ENCODE measurements at regions not wholly inside any gene's neighbourhood (a gene's known extent, or its start where the extent isn't known, plus 50 kb on each side); places are given as distances from the start of the nearest gene placed in this dataset.

DNA sequence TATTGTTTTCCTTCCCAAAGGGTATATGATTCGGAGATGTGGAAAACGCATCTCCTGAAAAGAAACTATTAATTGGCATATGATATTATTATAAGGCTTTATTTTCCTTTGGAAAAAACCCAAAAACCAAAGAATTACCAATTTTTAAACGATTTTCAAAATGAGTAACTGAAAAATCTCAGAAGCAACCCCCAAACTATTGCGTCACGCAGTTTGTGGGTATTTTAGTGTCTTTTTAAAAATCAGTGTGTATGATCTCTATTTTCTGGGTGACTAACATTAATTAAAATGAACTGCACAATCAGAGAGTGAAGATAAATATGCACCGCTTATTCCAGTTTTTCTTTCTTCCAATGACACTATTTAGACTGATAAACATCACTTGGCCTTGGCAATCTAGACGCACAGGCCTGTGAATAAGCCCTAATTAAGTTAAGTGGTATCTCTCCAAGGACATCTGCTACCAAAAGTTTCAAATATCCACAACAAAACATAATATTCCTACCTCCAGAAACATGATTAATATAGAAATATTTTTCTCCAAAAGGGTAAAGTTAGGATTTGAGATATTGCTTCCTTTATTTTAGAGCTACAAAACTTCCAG is 511.5 kb upstream of the FAM241A start:
- DNase-seq = no peak

DNA sequence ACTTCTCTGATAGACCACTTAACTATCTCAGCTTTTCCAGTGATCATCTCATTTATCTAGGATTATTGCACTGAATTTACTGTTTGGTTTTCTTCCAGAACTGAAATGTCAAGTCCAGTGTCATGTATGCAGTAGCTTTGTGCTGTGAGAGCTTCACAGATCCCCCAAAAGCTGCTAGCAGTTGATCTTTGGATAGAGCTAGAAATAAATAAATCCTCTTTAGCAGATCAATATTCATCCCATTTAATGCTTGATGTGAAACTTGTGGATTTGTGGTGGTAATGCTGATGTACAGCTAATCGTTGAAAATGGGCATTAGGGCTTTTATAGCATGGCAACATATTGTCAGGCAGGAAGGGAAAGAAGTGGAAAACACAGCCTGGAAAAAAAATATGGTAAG is 509.6 kb upstream of the FAM241A start:
- no peak for DNase-seq

DNA sequence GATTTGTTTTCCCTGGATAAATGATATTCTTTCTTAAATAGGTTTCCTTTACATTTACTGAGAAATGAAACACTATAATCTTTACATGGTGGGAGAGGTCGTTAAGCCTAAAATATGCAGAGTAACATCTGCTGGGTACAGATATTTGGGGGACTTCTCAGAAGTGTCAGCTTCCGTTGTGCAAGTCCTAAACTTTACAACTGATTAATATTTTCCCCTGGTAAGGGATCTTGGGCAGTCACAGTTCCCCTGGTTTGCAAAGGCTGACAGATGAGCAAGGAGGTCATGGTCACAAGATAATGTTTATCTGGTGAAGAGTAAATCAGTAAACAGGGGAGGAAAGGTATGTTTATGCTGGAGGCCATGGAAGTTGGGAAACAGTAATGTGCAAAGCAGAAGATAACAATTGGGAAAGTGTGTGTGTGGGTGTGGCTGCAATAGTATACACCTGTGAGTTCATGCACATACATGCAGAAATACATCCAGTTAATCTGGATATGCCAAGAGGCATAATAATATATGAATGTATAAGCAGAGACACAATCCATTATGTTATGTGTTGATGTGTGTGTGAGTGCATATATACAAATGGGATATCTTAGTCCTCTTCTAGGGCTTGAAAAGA is 508.2 kb upstream of the FAM241A start:
- no peak for DNase-seq

DNA sequence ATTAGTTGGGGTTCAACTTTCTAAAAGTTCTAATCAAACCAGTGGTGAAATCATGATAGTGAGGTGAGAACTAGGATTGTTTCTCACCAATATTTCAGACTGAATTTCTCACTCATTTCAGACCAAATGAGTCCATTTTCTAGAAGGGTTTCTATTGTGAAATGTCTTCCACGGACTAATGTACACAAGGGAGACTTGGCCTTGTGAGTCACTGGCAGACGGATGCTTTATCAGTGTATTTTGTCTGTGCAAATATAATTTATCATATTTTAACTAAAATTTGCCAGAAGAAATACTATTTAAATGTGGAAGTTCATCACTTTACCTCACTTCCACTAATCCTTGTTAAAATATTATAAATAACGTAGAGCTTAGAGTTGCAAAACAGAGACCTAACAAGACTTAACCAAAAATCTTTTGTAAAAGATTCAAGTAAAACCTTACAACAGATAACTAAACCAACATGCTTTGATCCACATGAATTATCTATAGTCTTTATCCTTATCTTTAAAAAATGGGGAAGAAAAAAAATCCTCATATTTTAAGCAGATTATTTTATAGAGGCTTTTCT is 506.0 kb upstream of the FAM241A start:
- DNase-seq = no peak

DNA sequence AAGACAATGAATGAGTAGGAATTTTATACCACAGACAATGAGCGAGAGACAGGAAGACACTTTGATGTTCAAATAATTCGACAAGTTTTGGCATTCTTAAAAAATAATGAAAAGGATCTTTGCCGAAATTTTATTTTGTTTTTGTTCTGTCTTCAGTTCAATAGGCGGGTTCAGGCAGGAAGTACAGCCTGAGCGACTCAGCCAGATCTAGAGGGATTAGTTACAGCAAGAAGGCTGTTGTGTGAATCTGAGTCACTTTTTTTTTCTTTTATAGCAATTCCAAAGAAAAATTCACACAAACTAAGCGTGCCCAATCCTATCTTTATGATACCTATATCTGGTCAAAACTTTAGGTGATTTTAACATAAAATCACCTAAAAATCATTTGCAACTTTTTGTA is 505.4 kb upstream of the FAM241A start:
- no peak for DNase-seq

DNA sequence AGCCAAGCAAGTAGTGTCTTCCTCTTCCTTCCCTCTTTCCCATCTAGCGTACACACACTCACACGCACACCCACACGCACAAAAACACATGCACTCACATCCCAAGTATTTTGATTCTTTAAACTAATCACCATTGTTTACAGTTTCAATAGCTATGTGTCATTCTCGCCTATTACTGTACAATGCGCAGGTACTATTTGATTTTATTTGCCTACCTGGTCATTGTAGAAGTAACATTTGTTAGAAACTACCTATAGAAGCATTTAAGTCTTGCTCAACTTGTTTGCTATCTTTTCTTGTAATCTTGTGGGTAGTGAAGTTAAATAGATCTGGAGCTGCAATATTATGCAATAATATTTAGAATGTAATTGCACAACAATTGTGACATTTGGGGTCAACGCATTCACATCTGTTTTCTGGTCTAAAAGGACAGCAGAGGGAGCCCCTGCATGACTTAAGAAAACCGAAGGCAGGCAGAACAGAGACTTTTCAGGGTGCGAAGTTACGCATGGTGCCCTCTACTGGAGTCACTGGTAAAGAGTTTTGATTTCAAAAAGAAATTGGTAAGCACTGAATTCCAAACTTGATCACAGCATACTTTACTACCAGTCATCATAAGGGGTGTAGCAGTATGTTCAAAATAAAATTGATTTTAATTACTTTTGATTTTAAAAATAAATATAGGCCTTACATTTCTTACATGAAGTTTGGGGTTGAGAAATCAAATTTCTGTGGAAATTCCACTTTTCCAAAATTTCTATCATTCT is 503.3 kb upstream of the FAM241A start:
- no peak for DNase-seq

DNA sequence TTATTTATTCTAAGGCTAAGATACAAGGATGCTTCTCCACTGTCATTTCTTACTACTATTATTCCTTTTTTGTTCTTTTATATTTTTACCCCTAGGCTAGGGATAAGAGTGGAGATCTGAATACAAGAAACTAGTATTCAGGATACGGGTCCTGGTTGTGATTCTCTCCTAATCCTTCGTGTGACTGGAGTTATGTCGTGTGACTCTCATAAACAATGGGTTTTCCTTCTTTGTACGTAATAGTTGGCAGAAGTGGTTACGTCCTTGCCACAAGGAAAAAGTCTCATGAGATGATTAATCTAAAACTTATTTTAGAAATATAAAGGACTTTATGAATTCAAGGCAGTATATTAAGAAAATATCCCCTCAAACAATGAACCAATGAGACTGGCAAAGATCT is 497.2 kb upstream of the FAM241A start:
- no peak for DNase-seq

DNA sequence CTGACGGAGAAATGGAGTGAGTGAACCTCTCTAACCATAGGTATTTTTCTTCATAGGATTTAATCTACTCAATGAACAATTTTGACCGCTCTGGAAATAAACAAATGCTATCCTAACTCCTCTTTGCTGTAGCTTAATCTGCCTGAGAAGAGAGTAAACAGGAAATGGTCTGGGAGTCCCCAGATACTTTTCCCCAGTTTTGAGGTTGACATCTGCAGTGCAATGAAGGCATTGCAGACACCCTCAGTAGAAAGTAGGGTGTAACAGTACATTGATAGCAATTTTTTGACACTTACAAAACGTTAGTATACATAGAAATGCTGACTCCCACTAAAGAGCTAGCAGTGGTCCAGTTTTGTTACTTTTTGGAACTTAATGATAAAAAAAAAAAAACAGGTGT is 495.9 kb upstream of the FAM241A start:
- DNase-seq = no peak

DNA sequence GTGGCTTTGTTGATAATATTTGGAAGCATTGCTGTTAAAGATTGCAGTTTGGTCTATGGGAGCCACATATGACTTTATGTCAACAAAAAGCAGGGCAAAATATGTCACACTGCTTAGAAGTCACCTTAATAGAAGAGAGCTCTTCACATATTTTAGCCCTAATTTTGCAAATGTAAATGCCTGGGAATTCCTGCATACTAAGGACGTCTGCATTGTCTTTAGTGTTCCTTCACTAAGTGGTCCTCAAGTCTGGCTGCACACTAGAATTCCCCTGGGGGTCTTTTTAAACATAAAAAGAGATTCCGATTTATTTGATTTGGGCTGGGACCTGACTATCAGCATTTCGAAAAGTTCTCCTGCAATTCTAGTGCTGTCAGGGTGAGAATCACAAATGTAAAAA is 495.1 kb upstream of the FAM241A start:
- no peak for DNase-seq

DNA sequence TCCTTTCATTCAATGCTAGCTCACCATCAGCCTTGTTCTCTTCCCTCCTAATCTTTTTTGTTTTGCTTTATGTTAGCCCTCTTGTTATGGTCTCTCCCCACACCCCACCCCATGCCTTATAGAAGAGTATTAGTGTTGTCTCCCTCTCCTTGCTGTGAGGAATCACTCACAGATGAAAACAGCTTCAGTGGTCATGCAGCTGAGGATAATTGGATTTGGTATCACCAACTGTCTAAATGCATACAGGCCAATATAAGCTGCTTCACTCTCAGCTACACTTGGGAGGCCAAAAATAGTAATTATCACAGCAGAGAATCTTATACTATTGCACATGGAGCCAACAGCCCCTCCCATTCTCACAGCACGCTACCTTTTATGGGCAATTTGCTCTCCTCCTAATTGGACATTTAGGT is 494.6 kb upstream of the FAM241A start:
- no peak for DNase-seq

DNA sequence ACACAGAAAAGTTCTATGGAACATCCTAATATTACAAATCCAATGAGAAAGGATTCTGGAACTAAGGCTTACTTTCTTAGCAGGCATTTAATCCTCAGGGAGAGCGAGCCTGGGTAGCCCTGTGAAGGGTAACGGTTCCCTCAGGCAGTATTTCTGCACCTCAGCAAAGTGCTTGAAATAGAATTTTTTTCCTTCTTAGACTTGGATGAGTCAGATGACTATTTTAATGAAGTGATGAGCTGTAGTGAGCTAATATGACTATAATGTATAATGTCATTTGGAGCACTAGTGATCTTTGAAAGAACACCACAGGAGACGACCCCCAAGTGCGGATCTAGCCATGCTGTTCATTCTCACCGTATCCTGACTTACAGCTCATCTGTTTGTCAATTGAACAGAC is 493.0 kb upstream of the FAM241A start:
- DNase-seq = no peak

DNA sequence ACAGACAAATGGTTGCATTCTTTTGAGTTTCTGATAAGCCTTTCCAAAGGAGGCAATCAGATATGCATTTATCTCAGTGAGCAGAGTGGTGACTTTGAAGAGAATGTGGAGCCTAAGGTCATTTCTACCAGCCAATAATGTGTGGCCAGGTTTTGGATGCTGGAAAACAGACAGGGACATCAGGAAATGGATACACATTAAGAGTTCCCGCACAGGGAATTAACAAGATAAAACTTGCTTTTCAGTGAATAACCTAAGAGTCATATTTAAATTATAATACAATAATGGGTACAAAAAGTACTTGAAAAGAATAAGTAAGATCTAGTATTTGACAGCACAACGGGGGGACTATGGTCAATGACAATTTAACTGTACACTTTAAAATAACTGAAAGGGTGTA is 492.3 kb upstream of the FAM241A start:
- DNase-seq = no peak

DNA sequence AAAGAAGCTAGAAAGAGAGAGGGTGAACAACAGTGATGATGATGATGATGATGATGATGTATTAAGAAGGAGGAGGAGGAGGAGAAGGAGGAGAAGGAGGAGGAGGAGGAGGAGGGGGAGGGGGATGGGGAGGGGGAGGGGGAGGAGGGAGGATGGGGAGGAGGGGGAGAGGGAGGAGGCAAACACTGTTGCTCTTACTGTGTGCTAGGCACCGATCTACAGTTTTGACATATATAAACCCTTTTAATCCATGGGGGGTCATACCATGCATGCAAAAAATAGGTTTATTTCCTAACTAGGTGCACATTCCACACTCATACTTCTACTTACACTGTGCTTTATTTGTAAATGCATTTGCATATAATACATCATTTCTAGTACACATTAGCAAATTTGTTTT is 482.8 kb upstream of the FAM241A start:
- DNase-seq = no peak

DNA sequence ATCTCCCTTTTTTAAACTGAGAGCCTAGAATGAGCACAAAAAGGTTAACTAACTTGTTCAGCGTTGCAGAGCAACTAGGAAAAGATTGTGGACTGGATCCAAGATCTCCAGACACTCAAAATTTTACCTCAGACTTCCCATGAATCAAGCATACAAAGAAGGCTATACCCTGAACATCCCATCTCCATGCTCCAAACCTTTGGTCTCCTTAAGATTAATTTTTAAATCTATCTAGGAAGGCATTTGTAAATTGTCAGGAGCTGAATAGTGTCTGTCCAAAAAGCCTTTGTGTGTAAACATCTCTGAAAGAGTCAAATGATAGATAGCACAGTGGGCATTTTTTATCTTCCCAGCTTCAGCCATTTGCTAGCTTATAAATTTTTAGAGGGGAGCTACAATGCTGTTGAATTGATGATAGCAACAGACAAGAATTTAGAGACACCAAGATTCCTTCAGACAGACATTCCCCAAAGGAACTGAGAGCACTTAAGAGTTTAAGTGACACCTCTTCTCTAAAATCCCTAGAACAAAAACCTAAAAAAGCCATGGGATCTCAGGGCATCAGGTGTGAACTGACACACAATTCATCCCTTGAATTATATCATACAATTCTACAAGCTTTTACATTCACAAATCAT is 480.8 kb upstream of the FAM241A start:
- no peak for DNase-seq

DNA sequence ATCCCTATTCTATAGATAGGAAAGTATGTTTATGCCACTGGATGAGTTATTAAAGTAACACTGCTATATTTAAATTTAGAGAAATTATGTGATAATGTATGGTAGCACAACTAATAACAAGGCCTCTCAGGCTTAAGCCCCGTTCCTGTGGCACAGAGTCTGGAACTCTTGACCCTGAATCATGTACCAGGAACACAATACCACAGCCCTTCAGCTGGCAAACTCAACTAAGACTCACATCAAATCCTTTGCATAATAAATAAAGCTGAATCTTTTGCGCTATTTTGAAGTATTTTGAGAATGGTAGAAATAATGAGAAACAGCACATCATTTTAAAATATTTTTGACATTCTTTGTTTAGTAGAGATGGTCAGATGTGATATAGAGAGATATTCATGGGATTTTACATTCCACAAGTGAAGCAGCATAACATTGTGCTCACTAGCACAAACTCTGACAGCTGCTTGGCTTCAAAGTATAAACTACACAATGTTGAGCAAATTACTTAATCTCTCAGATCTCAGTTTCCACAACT is 478.4 kb upstream of the FAM241A start:
- DNase-seq = no peak

DNA sequence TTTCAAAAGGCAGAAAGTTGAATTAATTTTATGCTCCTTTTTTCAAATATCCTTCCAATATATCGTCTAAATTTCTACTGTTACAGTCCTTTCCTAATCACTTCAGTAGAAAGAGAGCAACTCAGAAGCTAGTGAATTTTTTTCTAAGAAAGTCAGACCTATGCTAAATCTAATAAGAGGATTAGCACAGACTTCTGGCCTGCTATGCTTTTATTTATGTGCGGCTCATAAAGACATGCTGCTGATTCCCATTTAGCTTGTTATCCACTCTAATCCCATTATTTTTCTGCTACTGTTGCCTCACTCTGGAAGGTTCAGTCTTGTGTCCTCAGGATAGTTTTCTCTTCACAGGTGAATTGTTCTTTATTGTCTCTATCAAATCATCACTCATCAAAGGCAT is 473.5 kb upstream of the FAM241A start:
- DNase-seq = no peak

DNA sequence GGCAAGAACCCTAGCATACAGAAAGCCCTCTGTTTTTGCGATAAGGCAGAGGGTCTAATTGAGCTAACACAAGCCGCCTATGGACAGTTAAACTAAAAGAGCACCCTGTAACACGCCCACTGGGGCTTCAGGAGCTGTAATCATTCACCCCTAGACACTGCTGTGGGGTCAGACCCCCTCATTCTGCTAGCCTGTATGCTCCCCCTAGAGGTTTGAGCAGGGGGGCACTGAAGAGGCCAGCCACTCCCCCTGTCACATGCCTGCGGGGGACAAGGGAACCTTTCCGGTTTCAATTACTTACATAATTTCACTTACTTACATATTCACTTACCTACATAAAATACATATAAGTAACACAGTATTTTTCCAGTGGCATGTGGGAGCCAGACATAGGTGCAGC is 469.5 kb upstream of the FAM241A start:
- no peak for DNase-seq

DNA sequence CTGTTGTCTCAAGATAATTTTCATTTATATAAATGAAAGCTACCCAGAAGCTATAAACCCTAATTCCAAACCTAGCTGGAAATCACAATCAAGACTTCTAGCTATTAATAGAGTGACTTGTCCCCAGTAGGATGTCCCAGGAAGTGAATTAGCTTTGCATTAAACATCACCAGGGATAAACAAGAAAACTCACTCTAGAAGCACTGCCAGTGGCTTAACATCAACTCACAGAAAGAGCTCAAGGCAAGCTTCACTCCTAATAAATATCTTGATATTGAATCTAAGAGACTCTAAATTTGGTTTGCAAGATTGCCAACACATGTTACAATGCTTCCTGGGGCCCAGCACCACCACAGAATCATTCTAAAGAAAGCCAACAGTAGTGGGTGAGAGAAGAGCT is 468.7 kb upstream of the FAM241A start:
- no peak for DNase-seq

DNA sequence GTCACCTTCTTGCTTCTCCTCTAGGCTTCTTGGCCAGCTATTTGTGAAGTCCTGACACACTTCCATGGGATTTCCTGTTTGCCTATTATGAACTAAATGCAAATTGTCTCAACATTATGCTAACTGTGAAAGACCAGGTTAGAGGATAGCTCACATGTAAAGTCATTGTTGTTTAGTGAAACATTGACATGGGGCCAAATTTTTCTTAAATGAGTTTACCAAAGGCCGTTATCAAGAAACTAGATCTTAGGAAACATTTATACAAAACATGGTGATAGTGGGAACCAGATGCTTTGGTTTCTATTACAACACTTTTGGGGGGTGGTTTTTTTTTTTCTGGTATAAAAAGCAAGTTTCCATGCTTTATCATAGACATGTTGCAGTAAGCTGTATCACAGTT is 466.8 kb upstream of the FAM241A start:
- DNase-seq = no peak

DNA sequence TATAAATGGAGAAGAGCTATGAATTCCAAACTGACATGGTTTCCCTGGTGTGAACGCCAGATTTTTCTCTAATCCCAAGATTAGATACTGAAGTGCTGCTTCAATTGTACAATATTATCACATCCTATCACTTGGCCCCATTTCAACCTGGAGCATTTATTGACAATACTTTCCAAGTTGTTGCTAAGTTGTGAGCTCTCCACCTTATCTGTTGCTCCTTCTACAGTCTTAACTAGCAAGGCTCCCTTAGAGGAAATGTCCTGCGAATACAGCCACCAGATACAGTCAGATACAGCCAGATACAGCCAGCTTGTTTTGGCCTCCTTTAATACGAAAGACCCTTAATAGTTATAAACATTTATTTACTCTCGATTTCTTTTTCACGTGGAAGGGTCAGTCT is 466.3 kb upstream of the FAM241A start:
- no peak for DNase-seq

DNA sequence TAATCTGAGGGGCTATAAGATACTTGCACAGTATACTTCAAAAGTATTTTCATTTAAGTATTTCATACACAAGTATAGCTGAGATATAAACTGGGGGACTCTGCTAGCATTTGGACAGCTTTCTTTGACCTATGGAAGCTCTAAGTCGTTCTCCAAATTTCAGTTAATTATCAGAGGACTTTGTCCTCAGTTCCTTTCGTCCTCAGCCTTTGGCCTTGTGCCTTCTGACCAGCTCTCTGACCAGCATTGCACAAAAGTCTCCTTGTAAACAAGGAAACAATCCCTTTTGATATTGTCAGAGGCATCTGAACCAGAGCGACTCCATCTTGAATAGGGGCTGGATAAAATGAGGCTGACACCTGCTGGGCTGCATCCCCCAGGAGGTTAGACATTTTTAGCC is 464.0 kb upstream of the FAM241A start:
- no peak for DNase-seq

DNA sequence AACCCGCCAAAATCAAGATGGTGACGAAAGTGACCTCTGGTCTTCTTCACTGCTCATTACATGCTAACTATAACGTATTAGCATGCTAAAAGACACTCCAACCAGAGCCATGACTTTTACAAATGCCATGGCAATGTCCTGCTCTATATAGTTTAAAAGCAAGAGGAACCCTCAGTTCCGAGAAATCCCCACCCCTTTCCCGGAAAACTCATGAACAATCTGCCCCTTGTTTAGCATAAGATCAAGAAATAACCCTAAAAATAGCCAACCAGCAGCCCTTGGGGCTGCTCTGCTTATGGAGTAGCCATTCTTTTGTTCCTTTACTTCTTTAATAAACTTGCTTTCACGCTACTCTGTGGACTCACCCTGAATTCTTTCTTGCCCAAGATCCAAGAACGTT is 463.5 kb upstream of the FAM241A start:
- DNase-seq = no peak

DNA sequence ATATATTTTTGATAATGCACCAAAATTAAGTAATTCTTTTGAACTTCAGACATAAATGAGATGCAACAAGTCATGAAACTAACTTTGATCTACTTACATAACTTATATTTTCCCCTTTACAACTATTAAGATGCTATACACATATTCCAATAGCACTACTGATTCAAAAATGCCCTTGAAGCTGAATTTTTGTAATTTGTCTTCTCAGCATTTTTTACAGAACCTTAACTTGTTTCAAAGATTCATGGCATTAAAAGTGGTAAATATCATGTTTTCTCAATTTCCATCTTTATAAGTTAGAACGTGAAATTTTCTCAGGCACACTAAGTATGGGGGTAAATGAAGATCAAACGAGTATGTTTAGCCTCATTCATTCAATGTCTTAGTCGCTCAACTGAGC is 460.0 kb upstream of the FAM241A start:
- DNase-seq = no peak

DNA sequence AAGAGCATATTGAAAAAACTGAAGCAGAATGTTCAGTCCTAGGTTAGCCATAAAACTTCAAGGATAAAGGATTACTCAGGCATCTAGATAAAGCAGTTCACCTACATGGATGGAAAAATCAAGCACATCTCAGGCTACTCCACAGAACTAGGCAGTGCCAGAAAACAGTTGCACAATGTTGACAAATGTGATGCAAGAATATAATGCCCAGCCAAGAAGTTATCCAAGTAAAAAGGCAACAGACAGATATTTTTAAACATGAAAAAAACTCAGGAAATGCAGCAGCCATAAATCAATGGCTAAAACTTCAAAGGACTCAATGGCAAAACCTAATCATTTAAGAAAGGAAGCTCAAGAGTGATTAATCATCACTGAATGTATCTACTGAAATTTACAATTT is 456.0 kb upstream of the FAM241A start:
- DNase-seq = no peak
